ENCODE measurements at regions not wholly inside any gene's neighbourhood (a gene's known extent, or its start where the extent isn't known, plus 50 kb on each side); places are given as distances from the start of the nearest gene placed in this dataset.
"Not testable (repeated sequence)": the region's sequence is repeated elsewhere in the genome, so short reads cannot be mapped to it uniquely, and the experiment has no call there.

DNA sequence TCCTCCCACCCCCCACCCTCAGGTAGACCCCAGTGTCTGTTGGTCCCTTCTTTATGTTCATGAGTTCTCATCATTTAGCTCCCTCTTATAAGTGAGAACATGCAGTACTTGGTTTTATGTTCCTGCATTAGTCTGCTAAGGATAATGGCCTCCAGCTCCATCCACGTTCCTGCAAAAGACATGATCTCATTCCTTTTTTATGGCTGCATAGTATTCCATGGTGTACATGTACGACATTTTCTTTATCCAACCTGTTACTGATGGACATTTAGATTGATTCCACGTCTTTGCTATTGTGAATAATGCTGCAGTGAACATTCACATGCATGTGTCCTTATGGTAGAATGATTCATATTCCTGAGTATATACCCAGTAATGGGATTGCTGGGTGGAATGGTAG is 87.6 kb upstream of the TBL1X start:
- DNase-seq: not testable (repeated sequence)

GRCh38 chrX:9378980-9379696 is 85.7 kb upstream of the TBL1X start:
- no peak for DNase-seq

- peak in 1 of 56 donors; percentile 0 for DNase-seq
These were observed 84.9 kb upstream of the TBL1X start for GRCh38 chrX:9379697-9380551.

DNA sequence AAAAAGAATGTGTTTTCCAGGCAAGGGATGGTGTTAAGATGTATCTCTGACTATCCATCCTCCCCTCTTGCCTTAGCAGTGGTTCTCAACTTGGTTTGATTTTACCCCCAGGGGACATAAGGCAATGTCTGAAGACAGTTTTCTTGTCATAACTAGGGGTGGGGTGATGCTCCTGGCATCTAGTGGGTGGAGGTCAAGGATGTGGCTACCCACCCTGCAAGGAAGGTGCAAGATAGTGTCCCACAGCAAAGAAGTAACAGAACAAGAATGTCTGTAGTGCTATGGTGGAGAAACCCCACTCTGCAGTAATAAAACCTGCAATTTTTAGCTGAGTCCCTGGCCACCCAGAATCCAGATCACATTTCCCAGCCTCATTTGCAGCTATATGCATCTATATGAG is 81.2 kb upstream of the TBL1X start:
- DNase-seq: no peak

DNA sequence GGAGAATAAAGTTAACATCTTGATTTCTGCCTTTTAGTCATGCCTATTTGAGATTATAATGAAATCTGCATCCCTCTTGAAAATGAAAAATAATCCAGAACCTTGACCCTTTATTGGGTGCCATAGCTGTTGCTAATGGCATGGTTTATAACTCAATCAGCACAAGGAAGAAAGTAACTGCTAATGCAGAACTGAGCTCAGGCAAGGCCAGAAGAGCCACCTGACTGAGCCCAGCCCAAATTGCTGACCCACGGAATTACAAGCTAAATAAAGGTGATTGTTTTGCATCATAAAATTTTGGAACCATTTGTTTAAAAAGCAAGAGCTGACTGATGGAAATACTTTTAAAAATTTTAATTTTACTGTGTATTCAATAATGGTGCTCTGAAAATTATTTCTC is 76.4 kb upstream of the TBL1X start:
- no peak for DNase-seq

- no peak for DNase-seq
These were observed 74.7 kb upstream of the TBL1X start for GRCh38 chrX:9390121-9390520.

DNA sequence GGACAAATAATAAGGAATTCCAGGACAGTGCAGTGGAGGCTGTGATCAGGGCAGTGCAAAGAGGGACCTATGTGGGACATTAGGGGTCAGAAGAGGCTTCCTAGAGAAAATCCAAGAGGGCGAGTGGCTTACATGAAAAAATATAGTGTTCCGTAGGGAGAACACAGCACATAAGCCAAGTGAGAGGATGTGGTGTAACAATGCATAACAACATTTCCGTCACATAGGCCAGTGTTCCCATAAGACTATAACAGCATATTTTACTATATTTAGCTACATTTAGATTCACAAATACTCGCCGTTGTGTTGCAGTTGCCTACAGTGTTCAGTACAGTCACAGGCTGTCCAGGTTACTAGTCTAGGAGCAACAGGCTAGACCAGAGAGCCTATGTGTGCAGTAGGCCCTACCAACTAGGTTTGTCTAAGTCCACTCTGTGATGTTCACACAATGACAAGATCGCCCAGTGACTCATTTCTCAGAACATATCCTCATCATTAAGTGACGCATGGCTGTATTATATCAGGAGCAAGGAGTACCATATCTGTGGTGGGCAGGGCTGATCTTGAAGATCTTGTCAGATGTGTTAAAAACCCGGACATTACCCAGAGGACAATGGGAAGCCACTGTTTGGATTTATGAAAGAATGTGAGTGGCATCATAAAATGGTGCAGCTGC is 74.0 kb upstream of the TBL1X start:
- no peak for DNase-seq

DNA sequence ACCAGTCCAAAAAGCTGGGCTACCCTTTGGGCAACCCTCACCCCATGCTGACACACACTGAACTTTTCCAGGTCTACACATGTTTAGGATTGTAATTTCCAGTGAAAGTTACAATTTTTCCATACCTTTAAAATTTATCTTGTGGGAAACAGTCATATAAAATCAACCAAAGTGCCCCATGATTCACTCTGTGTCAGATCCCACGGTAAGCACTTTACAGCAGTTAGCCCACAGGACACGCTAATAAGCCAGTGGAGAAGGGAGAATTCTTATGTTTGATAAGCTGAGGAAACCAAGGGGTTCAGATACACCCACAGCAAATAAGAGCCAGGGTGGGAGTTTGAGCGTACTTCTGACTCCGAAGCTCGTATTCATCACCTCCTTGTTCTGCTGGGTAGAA is 72.4 kb upstream of the TBL1X start:
- DNase-seq: no peak

DNA sequence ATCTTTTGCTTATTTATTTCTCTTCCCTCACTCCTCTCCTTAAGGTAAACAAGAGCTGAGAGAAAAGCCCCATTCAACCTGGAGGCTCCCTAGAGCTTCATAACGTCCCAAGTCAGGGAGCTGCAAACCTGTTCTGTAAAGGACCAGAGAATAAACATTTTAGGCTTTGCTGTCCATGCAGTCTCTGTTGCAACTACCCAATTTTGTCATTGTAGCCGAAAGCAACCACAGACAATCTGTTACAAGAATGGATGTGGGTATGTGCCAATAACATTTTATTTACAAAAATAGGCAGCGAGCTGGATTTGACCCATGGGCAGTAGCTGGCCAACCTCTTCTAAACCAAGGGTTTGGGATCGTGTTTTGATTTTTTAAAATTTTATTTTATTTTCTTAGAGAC is 71.3 kb upstream of the TBL1X start:
- no peak for DNase-seq

DNA sequence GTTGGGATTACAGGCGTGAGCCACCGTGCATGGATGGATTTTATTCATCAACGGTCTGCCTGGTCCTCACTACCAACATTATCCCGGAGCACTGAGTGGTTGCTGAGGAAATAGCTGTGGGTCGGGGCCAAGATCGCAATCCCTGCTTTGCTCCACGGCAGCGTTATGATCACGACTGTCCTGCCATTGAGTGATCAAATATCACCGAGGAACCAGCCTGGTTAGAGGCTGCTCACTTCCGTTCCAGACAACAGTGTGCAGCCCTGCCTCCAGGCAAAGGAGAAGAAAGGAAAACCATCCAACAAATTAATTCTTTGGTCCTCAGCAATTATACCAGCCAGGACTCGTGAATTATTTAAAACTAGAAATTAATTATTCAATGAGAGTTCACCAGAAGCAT is 70.6 kb upstream of the TBL1X start:
- DNase-seq: no peak

- DNase-seq: peak in 1 of 56 donors; percentile 1
These were observed 67.9 kb upstream of the TBL1X start for GRCh38 chrX:9396930-9397329.

- no peak for DNase-seq
These were observed 63.8 kb upstream of the TBL1X start for GRCh38 chrX:9401051-9401450.

DNA sequence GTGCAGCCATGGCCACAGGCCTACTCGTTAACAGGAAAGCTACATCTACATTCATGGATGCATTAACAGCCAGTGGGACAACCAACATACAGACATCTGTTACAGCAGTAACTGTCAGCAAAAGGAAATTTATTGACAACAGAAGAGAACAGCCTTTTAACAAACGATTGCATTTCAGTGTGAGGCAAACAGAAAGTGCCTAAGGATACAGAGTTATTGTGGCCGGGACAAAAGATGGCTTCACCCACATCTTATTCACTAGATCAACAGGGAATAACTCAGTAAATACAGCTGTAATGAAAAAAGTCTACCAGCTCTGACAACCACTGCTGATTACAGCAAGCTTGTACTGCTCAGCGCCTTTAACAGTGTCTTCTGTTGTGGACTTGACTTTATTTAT is 61.5 kb upstream of the TBL1X start:
- DNase-seq: no peak

GRCh38 chrX:9405635-9406034 is 59.2 kb upstream of the TBL1X start:
- not testable (repeated sequence) for DNase-seq

GRCh38 chrX:9410889-9411288 is 54.0 kb upstream of the TBL1X start:
- not testable (repeated sequence) for DNase-seq

DNA sequence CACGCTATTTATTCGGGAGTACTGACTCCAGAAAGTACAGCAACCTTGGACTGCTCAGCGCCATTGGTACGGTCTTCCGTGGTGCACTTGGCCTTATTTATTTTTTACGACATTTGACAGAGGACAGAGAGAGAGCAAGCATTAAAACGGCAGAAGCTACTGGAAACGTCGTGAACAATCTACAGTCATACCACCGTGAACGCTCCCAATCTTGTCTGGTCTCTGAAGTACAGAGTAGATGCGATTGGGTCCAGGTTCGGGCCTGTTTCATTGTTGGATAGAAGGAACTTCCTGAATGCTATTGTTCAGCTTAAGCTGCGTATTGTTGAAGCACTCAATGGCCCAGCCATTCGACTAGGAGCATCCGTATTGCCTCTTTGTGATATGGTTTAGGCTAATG is 53.2 kb upstream of the TBL1X start:
- not testable (repeated sequence) for DNase-seq

- no peak for DNase-seq
These were observed 50.4 kb upstream of the TBL1X start for GRCh38 chrX:9414416-9414815.
